ENCODE measurements at regions not wholly inside any gene's neighbourhood (a gene's known extent, or its start where the extent isn't known, plus 50 kb on each side); places are given as distances from the start of the nearest gene placed in this dataset.

DNA sequence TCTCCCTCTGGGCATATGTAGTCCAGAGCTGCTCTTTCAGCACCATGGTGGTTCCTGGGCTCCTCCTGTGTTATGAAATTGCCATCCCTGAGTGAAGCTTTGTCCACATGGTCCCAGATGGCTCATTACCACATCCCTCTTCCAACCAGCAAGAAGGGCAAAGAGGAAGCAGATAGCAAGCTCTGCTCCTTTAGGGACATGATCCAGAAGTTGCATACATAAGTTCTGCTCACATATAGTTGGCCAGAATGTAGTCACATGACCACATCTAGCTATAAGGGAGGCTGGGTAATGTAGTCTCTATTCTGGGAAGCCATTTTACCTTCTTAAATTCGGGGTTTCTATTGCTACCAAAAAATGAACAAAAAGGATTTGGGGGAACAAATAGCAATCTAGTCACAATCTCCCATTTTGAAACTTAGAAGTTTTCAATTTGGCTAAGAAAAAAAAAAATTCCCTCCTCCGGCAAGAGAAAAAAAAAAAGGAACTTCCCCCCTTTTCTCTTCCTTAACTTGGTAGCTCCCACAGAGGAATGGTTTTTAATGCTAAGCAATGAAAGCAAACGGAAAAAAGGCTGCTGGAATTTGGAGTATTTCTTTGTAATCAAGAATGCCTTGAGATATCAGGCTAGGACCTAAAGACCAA lies 88.2 kb upstream of the USP9X start:
- H3K4me3 ChIP-seq (ENCODE audit: low read depth, low read length) = no peak overlapping the region
- TF ChIP-seq, protein P1, sequence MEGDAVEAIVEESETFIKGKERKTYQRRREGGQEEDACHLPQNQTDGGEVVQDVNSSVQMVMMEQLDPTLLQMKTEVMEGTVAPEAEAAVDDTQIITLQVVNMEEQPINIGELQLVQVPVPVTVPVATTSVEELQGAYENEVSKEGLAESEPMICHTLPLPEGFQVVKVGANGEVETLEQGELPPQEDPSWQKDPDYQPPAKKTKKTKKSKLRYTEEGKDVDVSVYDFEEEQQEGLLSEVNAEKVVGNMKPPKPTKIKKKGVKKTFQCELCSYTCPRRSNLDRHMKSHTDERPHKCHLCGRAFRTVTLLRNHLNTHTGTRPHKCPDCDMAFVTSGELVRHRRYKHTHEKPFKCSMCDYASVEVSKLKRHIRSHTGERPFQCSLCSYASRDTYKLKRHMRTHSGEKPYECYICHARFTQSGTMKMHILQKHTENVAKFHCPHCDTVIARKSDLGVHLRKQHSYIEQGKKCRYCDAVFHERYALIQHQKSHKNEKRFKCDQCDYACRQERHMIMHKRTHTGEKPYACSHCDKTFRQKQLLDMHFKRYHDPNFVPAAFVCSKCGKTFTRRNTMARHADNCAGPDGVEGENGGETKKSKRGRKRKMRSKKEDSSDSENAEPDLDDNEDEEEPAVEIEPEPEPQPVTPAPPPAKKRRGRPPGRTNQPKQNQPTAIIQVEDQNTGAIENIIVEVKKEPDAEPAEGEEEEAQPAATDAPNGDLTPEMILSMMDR (IDR thresholded peaks at IDR 0.05; ENCODE audit: insufficient read depth, low read depth, low read length, missing control alignments) = no peak
- peak; percentile 31 for DNase-seq (ENCODE audit: low read depth)

DNA sequence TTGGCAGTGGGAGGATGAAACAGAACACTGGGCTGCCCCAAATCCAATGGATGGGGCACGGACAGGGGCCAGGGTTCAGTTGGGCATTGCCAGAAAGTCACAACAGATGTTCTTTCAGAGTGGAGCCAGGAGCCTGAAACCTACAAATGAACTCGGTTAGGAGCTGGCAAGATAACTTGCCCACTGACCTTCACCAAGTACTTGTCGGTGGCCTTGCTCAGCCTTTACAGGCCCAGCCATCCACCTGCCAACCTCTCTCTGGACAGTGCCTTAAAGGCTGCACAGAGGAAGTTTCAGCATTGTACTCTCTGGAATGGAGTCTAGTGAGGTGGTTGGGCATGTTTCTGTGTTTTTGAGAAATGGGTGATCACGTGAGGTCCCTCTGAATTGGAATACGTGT lies 87.1 kb upstream of the USP9X start:
- DNase-seq (ENCODE audit: low read depth) = no peak
- TF ChIP-seq, protein P1 (IDR thresholded peaks at IDR 0.05; ENCODE audit: insufficient read depth, low read depth, low read length, missing control alignments) = no peak
- H3K4me3 ChIP-seq (ENCODE audit: low read depth, low read length) = no peak overlapping the region

DNA sequence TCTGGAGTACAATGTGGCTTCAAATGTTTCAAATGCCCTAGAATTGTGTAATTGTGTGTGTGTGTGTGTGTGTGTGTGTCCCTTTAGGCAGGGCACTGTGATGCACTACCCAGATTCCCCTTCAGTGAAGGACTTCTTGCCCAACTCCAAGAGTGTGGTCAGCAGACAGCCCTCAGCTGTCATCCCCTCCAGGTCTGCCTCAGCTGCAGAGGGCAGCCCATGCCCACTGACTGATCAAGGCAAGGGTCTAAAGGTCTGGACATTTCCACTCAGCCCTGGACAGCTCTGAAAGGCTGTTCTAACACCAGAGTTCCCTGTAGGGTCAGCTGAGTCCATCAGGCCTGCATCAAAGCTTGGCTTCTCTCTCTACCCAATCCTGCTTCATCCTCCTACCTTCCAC lies 83.9 kb upstream of the USP9X start:
- no peak overlapping the region for H3K4me3 ChIP-seq (ENCODE audit: low read depth, low read length)
- no peak for DNase-seq (ENCODE audit: low read depth)
- TF ChIP-seq, protein P1 (IDR thresholded peaks at IDR 0.05; ENCODE audit: insufficient read depth, low read depth, low read length, missing control alignments) = no peak

DNA sequence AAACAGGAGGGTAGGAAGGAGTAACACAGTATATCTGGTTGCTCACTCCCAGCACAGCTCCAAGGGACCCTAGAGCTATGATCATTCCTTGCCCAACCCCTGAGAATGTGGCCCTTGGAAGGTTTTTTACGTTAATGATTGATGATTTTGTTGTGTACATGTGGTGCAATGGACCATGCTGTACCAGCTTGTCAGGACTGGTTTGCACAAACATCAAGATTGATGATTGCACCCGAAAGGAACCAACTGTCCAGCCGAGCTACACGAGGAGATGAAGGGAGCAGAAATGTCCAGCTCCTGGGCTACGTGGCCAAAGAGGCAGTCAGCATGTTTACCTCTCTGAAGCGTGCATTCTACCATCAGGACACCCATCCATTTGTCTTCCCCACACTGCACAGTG lies 83.2 kb upstream of the USP9X start:
- DNase-seq (ENCODE audit: low read depth) = no peak
- no peak overlapping the region for H3K4me3 ChIP-seq (ENCODE audit: low read depth, low read length)
- TF ChIP-seq, protein P1 (IDR thresholded peaks at IDR 0.05; ENCODE audit: insufficient read depth, low read depth, low read length, missing control alignments) = no peak

DNA sequence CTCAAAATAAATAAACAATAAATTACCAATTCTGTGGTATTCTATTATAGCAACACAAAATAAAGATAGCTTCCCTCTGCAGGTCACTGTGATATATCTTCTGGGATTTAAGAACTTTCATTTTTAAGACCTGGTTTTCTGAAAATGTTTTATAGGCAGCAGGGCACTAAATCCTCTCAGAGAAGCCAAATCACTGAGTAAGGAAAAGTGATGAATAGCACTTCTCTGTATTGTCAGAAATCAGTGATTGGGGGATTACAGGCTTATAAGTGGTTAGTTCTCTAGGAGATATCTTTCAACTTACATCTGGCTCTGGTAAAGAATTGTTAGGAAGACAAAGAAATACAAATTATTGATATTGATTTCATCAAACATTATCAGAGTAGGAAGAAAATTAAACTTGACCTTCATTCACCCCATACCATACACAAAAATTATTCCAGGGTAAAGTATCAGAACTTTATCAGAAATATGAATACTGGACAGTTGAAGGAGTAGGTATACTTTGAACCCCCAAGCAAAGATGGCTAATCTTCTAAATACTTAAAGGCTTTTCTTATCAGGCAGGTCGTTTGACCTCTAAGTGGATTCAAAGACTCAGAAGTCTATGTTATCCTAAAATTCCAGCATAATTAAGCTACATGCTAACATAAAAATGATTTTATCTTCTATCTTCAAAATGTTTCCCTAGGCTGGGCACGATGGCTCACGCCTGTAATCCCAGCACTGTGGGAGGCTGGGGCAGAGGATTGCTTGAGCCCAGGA lies 81.6 kb upstream of the USP9X start:
- no peak for DNase-seq (ENCODE audit: low read depth)
- TF ChIP-seq, protein P1 (IDR thresholded peaks at IDR 0.05; ENCODE audit: insufficient read depth, low read depth, low read length, missing control alignments) = no peak

DNA sequence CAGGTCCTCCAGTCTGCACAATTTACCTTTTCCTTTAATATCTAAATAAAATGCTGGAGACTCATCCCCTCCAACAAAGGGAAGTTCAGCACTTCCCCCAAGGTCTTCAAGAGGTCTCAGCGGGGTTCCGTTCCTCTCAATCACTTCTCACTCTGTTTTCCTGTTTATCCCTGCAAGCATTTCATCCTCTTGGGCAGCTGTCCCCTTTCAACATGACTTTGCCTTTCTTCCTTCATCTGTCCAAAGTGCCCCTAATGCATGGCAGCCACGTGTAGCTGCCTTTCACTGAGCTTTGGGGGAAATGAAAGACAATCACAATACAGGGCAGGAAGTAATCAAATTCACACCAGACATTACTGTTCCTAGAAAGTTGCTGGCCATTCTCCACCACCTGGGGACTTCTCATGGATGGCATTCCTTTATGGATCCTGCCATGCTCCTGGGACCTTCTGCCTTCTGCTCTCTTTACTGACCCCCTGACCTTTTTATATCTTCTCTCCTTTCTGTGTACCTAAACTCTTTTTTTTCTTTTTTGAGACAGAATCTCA lies 79.7 kb upstream of the USP9X start:
- TF ChIP-seq, protein P1 (IDR thresholded peaks at IDR 0.05; ENCODE audit: insufficient read depth, low read depth, low read length, missing control alignments) = no peak
- H3K4me3 ChIP-seq (ENCODE audit: low read depth, low read length) = no peak overlapping the region
- no peak for DNase-seq (ENCODE audit: low read depth)

More for the DNA sequence above, 81.6 kb upstream of the USP9X start:
- H3K4me3 ChIP-seq (ENCODE audit: low read depth, low read length) = no peak overlapping the region
